Endothelial cell of umbilical vein (primary cell): ENCODE measurements at regions not wholly inside any gene's neighbourhood (a gene's known extent, or its start where the extent isn't known, plus 50 kb on each side); places are given as distances from the start of the nearest gene placed in this dataset.

Experiments
- CTCF ChIP-seq, 2 donors: IDR thresholded peaks; 1 replicate in 1 of 2; 2 replicates in 1 of 2; pipeline ENCODE4 v1.5.1; 2011; ENCODE audit warnings: low read length in 2 of 2, mild to moderate bottlenecking in 2 of 2, moderate library complexity in 2 of 2, control low read depth in 1 of 2, inconsistent platforms in 1 of 2, low read depth in 1 of 2; ENCODE audit not compliant: insufficient read depth in 1 of 2; ENCODE audit errors: extremely low read depth in 1 of 2
- EZH2 ChIP-seq: IDR thresholded peaks from 2 replicates; pipeline ENCODE4 v1.6.1; 2012; ENCODE audit warnings: borderline replicate concordance, low read depth, mild to moderate bottlenecking, moderate library complexity, low read length, inconsistent platforms; ENCODE audit not compliant: severe bottlenecking
- JUN ChIP-seq: IDR thresholded peaks from 2 replicates; pipeline ENCODE4 v1.6.1; 2011; ENCODE audit warnings: borderline replicate concordance, low read depth; ENCODE audit not compliant: insufficient read length, insufficient read depth
- POLR2AphosphoS5 ChIP-seq: IDR thresholded peaks from 2 replicates; pipeline ENCODE4 v1.6.1; 2012; ENCODE audit warnings: low read depth, mild to moderate bottlenecking, control low read depth, low read length, moderate library complexity; ENCODE audit not compliant: insufficient read depth

- TF ChIP-seq CTCF (IDR thresholded peaks at IDR 0.05; ENCODE audit: extremely low read depth in 1 of 2, insufficient read depth in 1 of 2, low read depth in 1 of 2, low read length in 2 of 2) (no peak), EZH2 (no peak), POLR2AphosphoS5 (no peak), JUN (no peak)
These were observed 242.3 kb upstream of the TFAP2D start for GRCh38 chr6:50471041-50471440.
